CD4-positive, alpha-beta T cell treated with Interleukin-4 for 4 hours (primary cell): ENCODE measurements at regions not wholly inside any gene's neighbourhood (a gene's known extent, or its start where the extent isn't known, plus 50 kb on each side); places are given as distances from the start of the nearest gene placed in this dataset.
"Not testable (repeated sequence)": the region's sequence is repeated elsewhere in the genome, so short reads cannot be mapped to it uniquely, and the experiment has no call there.

Source experiments
- DNase-seq: peaks from one replicate; pipeline ENCODE4 v3.0.0-alpha.2; 2020

GRCh38 chr2:240191001-240191400 is 50.5 kb upstream of the OTOS start:
- DNase-seq = no peak

- DNase-seq = no peak
Measured at GRCh38 chr2:240192661-240193060, 52.2 kb upstream of the OTOS start.

DNA sequence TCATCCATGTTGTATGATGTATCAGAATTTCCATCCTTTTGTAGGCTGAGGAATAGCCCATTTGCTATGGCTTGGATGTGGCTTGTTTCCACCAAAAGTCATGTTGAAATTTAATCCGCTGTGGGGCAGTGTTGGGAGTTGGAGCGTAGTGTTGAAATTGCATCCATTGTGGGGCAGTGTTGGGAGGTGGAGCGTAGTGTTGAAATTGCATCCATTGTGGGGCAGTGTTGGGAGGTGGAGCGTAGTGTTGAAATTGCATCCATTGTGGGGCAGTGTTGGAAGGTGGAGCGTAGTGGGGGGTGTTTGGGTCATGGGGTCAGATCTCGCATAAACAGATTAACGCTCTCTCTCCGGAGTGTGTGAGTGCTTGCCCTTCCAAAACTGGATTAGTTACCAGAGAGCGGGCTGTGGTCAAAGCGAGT is 53.9 kb upstream of the OTOS start:
- not testable (repeated sequence) for DNase-seq

DNA sequence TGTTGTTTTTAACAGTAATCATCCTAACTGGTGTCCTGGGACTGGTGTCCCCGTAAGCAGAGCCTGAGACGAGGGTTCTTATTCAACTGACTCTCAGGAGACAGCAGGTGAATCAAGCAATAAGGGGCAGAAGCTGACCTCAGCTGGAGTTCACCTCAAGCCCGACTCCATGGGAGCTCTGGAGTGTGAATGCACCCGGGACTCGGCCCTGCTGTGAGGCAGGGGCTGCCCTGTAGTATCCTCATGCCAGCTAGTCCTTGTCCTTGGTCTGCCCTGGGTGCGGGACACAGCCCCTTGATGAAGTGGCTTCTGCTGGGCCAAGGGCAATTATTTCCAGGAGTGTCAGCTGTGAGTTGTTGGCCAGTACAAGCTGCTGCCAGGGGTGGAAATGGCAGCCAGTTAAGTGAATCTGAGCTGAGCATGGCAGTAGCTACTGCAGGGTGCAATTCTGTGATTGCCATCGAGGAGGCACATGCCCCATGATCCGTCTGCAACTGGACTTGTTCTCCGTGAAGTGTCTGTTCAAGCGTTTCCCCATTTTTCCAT is 54.9 kb upstream of the OTOS start:
- DNase-seq = no peak

DNA sequence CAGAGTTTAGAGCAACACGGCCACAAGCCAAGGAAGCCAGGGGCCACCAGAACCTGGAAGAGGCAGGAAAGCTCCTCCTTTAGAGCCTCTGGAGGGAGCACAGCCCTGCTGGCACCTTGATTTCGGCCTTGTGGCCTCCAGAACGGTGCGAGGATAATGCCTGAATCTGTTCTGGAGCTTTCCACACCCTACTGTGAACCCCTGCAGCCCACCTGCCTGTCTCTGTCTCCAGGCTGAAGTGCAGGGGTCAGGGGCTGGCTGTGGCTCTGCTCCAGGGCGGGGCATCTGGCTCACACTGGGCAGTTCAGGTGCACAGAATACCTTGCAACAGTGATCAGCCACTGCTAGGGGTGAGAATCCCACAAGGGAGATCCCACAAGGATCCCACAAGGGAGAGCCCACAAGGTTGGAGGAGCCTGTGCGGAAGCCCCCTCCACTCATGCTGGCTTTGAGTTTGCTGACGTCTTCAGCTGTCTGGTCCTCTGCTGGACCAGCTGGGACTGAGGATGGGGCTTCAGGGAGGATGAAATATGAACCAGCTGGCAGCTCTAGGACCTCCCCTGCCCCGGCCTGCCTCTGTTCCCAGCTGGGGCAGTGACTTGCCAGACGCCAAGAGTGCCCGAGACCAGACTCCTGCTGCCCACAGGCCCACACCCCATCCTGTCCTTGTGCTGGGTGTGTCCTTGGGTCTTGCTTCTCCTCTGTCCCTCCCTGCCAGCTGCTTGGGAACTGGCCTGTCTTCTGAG is 56.4 kb upstream of the OTOS start:
- no peak for DNase-seq

GRCh38 chr2:240197462-240198139 is 57.1 kb upstream of the OTOS start:
- DNase-seq = no peak

GRCh38 chr2:240198226-240198625 is 57.8 kb upstream of the OTOS start:
- no peak for DNase-seq

- no peak for DNase-seq
Measured at GRCh38 chr2:240199133-240199870, 58.8 kb upstream of the OTOS start.

DNA sequence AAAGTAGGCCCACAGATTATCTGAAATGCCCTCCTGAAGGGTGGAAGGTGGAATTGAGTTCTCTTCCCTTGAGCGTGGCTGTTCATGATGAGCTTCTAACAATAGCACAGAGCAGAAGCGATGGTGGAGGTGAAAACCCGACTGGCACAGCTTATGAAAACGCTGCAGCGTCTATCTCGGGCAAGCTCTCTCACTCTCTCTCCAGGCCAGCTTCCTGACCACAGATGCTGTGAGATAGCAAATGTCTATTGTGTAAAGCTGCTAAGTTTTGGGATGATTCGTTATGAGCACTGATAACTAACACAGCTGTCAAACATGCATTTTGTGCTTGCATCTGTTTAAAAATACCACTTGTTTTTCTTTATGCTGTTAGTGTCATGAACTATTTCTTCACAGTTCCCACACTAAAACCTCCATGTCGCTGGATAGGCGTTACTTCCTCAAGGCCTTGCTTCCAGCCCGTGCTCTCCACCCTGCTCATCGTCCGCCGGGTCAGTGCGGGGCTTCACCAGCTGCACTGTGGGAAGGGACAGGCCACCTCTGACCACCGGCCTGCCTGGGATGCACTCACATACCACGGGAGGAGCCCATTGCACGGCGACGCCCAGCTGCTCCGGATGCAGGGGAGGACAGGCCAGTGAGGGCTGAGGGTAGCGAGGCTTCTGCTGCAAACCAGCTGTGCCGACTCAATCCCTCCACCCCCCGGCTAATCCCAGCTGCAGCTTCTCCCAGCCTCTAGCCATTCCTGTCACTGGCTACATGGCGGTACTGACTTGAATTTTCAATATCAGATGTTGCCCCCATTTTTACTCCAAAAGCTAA is 60.0 kb upstream of the OTOS start:
- no peak for DNase-seq

GRCh38 chr2:240201866-240202265 is 61.4 kb upstream of the OTOS start:
- DNase-seq = no peak

DNA sequence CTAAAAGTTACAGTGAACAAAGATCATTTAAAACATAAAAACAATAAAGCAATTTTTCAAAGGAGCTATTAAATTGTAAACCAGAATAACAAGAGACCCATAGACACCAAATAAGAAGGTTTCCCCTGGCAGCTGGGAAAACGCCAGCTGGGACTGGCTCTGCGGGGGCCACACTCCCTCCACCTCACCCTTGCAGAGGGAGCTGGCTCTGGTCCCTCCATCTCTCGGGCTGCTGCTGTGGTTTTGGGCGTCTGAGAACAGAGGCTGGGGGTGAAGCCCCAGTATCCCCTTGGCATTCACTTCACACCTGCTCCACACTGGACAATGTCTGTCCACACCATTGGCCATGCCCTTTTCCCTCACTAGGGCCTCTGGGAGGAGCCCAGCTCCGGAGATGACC is 62.1 kb upstream of the OTOS start:
- no peak for DNase-seq

- no peak for DNase-seq
Measured at GRCh38 chr2:240203031-240203787, 62.8 kb upstream of the OTOS start.

DNA sequence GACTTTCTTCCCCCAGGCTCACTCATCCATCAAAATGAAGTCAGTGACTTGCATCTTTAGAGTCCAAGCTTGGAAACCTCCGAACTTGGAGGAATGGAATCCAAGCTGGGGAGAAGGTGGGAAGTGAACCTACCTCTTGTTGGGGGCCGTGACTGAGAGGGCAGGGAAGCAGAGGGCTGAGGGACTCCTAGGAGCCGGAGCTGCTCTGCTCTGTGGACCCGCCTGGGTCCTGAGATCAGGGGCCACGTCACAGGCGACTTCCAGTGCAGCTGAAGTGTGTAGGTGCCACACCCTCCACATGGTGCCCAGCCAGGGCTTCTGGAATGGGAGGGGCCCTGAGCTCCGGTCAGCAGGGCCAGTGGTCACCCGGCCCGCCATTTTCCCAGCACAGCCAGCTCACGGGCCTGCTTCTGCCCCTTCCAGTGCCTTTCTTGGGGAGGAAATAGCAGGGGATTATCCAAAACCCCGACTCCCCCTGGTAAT is 63.4 kb upstream of the OTOS start:
- DNase-seq = no peak

DNA sequence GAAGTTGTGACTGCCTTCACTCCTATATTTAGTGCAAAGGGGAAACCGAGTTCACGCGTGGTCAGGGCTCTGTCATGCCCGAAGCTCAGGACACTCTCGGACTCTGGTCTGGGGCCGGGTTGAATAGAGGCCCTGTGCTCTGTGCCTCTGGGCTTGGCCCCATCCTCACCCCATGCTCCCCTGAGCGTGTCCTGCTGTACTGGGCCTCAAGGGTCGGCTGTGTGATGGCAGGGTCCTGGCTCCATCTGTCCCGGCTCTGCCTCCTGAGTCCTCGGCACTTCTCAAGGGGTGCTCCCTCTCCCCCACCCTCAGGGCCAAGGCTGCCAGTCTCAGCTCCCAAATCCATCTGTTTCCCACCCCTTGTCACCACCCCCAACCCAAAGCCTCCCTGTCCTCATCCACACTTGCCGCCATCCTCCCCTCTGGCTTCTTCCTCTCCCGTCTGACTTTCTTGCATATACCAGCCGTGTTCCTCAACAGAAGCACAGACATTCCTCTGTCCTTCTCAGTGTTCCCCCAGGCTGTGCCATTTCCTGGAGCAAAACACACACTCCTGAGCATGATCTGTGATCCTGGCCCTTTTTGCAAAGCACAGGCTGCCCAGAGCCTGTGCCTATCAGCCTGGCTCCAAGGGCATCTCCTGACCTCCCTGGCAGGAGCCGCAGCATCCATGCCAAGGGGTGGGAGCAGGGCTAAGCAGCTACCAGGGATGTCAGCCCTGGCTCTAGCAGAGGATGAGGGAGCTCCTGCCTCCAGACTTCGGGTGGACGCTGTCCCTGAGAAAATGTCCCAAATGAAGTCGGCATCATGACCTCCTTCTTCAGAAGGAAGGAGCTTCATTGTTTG is 64.2 kb upstream of the OTOS start:
- no peak for DNase-seq

DNA sequence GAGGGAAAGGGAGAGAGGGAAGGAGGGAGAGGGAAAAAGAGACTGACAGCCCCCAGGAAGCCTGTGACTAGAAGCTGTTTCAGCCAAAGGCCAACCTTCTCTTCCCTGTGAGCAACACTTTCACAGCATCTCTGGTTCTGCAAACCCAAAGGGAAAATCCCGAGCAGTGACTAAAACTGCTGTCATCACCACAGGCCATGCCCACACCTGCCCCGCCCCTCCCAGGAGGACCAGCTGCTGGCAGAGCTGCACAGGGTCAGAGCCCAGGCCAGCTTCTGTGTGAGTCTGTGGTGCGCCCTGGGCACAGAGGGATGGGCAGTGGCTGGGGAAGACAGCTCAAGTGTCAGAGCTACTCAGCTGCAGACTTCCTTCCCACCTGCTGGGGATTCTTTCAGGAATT is 64.9 kb upstream of the OTOS start:
- no peak for DNase-seq

DNA sequence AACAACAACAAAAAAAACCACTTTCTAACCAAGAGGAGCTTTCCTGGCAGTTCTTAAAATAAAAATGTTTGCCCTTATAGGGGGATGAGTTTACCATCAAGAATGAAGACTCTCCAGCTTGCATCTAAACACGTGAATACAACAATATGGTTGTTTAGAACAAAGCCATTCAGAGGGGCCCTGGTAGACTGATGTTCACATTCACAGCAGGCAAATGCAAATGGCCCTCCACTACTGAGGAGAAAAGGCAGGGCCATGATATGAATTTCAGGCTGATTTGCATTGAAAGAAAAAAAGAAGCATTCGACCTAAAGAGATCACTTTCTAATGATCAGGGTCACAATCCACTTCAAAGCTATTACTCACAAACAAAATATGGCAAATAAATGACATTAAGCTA is 65.3 kb upstream of the OTOS start:
- no peak for DNase-seq

- DNase-seq = no peak
Measured at GRCh38 chr2:240206630-240207029, 66.2 kb upstream of the OTOS start.

DNA sequence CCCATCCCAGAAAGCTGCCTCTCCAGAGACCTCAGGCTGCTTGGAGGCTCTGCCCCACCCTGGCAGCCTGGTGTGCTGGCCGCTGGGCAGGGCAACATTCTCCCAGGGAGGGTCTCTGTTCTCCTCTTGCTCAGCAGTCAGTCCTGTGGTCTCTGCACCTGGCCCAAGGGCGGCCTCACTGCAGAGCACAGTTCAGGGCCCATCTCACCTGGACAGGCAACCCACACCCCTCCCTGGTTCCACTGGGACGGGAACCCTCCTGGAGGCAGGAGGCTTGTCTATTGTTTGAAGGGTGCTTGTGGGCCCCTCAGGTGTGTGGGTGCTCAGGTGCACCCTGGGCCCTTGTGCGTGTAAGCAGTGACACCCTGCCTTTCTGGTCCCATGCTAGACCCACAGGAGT is 67.2 kb upstream of the OTOS start:
- DNase-seq = no peak

DNA sequence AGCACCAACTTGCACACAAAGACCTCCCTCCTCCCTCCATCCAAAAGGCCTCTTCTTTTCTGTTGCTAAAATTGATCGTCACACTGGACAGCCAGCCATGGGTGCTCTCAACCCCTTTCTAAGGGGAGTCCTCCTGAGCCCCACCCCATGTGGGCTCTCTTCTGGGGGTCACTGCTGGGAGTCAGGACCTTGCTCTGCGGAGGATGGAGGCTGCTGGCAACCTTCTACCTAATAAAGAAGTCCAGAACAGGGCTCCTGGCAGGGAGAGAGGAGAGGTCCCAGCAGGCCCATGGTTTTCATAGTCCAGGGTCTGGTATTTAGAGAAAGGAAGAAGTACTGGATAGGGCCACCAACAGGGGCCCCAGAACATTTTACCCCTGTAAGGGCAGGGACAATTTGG is 67.6 kb upstream of the OTOS start:
- no peak for DNase-seq

DNA sequence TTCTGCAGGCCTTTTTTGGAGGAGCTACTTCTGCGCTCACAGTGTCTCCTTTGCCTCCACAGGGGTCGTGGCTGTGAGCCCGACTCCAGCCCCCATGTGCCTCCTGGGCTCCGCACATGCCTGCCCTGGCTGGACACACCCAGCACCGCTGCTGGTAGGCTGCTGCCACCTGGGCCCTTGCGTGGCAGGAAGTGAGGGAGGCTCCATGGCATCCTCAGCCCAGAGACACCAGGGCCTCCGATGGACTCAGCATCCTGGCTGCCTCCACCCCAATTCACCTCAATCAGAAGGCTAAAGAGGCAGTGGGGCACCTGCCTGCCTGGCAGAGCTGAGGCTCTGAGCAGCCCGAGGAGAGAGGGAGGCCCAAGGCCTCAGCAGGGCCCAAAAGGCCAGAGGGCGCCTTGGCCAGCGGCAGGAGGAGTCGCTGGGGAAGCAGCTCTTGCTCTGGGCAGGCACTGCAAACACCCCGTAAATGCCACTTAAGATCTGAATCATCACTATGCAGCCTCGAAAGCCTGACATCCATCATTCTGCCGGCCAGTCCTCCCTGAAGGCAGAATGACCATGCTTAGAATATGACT is 68.3 kb upstream of the OTOS start:
- no peak for DNase-seq

GRCh38 chr2:240209493-240209892 is 69.0 kb upstream of the OTOS start:
- no peak for DNase-seq
